GM18858 (cell line): ENCODE measurements at regions not wholly inside any gene's neighbourhood (a gene's known extent, or its start where the extent isn't known, plus 50 kb on each side); places are given as distances from the start of the nearest gene placed in this dataset.

ENCODE experiments used
- ATAC-seq: cut with Tn5 transposase; IDR thresholded peaks from one replicate; pipeline ENCODE4 v1.9.1; 2021; ENCODE audit not compliant: unreplicated experiment

GRCh38 chr9:84583866-84584265 lies 85.7 kb upstream of the NTRK2 start:
- no peak for ATAC-seq

DNA sequence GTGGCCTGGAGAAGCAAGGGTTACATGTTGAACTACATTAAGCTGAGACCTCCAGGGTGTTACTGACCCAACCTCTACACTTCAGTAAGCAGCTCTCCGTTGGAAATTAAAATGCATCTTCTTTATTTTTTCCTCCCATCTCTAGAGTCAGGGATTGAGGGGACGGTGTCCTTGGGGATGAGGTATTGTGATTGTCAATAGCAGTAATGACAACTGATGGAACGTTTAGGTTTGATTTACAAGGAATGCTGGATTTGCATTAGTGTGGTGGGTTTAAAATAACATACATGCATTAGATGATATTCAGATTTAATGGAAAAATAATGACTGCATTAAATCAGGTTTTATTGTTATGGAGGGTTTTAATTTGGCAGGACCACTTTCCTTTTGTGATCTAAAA lies 82.9 kb upstream of the NTRK2 start:
- ATAC-seq, result no peak

DNA sequence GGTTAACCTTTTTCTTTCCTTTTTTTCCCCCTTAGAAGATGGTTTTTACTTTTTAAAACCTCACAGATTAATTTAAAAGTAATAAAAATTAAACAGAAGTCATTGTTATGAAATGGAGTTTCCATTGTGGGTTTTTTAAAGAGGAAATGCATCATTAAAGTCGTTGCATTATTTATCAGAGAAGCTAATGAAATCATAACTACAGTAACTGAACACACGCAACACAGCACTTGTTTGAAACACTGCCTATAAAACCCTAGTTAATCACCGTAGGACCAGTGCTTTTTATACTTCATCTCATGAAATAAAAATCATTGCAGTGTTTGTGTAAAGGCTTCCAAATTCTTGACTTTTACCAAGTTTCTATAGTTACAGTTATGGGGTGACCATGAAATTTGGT lies 82.4 kb upstream of the NTRK2 start:
- no peak for ATAC-seq

DNA sequence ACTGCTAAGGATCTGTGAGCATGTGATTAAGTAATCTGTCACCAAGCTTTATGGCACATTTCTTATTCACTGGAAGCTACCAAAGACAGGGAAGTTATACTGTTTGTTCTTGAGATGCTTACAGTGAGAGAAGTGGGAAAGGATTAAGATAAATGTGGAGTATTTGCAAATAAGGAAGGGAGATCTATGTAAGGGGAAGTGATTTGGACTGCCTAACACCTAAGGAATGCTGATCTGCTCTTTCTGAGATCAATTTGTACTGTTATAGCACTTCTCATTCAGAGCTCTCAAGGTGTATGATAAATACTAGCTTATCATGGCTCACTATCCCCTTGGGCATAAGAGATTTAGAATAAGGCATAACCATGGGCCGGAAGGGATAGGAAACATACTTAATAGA lies 80.0 kb upstream of the NTRK2 start:
- no peak for ATAC-seq

- ATAC-seq, result no peak
These were observed 78.8 kb upstream of the NTRK2 start for GRCh38 chr9:84590706-84591105.

DNA sequence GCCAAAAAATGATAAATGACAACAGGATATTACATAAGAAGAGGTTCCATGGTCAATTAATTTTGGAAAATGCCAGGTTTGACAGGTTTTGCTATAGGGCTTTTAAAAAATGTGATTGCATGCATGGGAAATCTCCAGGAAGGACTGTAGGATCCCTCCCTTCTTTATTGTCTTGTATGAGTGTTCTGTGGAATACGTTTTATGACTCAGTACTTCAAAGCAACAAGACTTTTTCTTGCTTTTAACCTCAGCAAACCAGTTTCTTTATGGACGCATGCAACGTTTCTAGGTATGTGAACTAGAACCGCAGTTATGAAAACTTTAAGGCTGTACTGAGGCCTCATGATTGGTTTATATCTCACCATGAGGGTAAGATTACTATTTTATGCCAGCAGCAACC lies 76.6 kb upstream of the NTRK2 start:
- no peak for ATAC-seq

- ATAC-seq, result no peak
These were observed 76.2 kb upstream of the NTRK2 start for GRCh38 chr9:84593352-84593751.

GRCh38 chr9:84597131-84597530 lies 72.4 kb upstream of the NTRK2 start:
- ATAC-seq, result peak; percentile 99

- ATAC-seq, result no peak
These were observed 70.5 kb upstream of the NTRK2 start for GRCh38 chr9:84598921-84599636.

DNA sequence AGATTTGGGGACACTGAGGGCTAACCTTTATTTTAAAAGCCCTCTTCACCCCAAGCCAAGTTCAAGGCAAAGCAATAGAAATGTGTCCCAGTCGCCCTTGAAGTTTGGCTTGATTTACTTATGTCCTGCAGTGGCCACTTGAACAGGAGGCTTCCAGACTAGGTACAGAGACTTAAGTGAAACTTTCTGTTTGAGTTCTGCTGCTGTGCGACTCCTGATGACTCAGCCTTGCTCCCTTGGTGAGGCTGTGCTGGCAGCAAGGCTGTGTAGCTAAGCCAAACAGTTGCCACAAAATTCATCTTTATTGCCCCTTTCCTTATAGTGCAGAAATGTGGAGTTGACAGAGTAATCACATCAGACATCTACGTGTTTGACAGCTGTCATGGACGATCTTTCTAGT lies 68.8 kb upstream of the NTRK2 start:
- no peak for ATAC-seq

DNA sequence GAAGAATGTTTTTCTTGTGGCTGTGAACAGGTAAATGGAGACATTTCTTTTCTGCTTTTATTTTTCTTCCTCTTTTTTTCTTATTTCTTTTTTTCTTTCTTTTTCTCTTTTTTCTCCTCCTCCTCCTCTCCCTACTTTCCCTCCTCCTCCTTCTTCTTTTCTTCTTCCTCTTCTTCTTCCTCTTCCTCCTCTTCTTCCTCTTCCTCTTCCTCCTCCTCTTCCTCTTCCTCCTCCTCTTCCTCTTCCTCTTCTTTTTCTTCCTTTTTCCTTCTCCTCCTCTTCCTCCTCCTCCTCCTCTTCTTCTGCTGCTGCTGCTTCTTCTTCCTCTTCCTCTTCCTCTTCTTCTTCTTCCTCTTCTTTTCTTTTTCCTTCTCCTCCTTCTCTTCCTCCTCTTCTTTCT lies 65.3 kb upstream of the NTRK2 start:
- ATAC-seq, result no peak

- no peak for ATAC-seq
These were observed 59.8 kb upstream of the NTRK2 start for GRCh38 chr9:84609779-84610178.

DNA sequence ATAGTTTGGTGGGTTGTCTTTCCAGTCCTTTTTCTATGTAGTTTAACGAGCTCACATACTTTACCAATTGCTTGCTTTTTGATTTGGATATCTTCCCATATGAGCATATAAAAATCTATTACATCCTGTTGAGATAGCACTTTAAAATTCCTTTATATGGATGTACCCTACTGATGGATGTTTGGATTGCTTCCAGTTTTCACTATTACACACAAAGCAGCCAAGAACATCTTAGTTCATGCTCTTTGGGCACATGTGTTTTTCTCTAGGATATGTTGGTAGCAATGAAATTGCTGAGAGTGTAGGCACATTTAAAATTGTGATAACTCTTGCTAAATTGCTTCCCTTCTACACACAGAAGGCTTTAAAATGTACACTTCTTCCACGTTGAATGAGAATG lies 56.1 kb upstream of the NTRK2 start:
- no peak for ATAC-seq

- ATAC-seq, result no peak
These were observed 54.0 kb upstream of the NTRK2 start for GRCh38 chr9:84615544-84615943.

GRCh38 chr9:84617411-84618029 lies 52.0 kb upstream of the NTRK2 start:
- no peak for ATAC-seq
